BJ (cell line): ENCODE measurements at regions not wholly inside any gene's neighbourhood (a gene's known extent, or its start where the extent isn't known, plus 50 kb on each side); places are given as distances from the start of the nearest gene placed in this dataset.

Experiments
- CTCF ChIA-PET: fragments of 350-600 bp; formaldehyde crosslinking; extraction: SDS; loops from one replicate; lab custom pipeline; 2021; ENCODE audit warnings: antibody characterized with exemption, inconsistent platforms; lab: Yijun Ruan, JAX
- POLR2A ChIA-PET: fragments of 300-600 bp; sonication (Branson Sonifier 250); formaldehyde crosslinking; extraction: SDS; loops from one replicate; lab custom pipeline; 2021; ENCODE audit warnings: antibody characterized with exemption; lab: Charles Lee
- DNase-seq: peaks from one replicate; pipeline ENCODE4 v3.0.0-alpha.2; 2011; ENCODE audit warnings: low read depth
- H3K27me3 ChIP-seq: 2 replicates; pipeline ENCODE4 v1.6.0; 2011; ENCODE audit warnings: low read length; ENCODE audit not compliant: control insufficient read depth, insufficient read depth
- H3K36me3 ChIP-seq: 2 replicates; pipeline ENCODE4 v1.5.1; 2011; ENCODE audit warnings: low read length; ENCODE audit not compliant: control insufficient read depth, insufficient read depth
- H3K4me3 ChIP-seq: 2 replicates; pipeline ENCODE4 v1.5.1; 2011; ENCODE audit warnings: low read depth, mild to moderate bottlenecking, control low read depth, low read length
- TF ChIP-seq, protein P1 (sequence below): IDR thresholded peaks from 2 replicates; pipeline ENCODE4 v1.5.1; 2011; ENCODE audit warnings: low read depth, mild to moderate bottlenecking, control low read depth, inconsistent platforms, low read length, moderate library complexity; ENCODE audit not compliant: insufficient read depth

DNA sequence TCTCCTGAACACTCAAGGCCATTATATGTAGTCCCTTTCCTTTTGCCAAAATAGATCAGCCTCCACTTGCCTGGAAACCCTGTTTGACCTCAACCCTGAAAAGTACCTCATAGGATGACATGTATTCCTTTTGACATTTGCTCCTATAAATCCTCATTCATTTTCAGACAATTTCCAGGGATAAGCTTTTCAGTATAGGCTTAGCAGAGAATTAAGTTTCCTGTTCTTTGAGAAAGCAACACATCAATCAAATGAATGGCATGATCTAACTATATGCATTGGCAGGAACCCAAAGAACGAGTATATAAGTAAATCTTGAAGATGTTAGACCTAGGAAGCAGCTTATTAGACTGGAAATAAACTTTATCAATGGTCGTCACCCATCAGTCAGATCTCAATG, 483.0 kb downstream of the CCDC85A start:
- Histone ChIP-seq H3K27me3 (no peaks in the 10 kb centered on the region), H3K36me3 (no peaks in the 10 kb centered on the region), H3K4me3 (no peak overlapping the region)
- ChIA-PET POLR2A (no interaction called here), CTCF (no interaction called here)
- DNase-seq = no peak
- TF ChIP-seq, protein P1, sequence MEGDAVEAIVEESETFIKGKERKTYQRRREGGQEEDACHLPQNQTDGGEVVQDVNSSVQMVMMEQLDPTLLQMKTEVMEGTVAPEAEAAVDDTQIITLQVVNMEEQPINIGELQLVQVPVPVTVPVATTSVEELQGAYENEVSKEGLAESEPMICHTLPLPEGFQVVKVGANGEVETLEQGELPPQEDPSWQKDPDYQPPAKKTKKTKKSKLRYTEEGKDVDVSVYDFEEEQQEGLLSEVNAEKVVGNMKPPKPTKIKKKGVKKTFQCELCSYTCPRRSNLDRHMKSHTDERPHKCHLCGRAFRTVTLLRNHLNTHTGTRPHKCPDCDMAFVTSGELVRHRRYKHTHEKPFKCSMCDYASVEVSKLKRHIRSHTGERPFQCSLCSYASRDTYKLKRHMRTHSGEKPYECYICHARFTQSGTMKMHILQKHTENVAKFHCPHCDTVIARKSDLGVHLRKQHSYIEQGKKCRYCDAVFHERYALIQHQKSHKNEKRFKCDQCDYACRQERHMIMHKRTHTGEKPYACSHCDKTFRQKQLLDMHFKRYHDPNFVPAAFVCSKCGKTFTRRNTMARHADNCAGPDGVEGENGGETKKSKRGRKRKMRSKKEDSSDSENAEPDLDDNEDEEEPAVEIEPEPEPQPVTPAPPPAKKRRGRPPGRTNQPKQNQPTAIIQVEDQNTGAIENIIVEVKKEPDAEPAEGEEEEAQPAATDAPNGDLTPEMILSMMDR = no peak

DNA sequence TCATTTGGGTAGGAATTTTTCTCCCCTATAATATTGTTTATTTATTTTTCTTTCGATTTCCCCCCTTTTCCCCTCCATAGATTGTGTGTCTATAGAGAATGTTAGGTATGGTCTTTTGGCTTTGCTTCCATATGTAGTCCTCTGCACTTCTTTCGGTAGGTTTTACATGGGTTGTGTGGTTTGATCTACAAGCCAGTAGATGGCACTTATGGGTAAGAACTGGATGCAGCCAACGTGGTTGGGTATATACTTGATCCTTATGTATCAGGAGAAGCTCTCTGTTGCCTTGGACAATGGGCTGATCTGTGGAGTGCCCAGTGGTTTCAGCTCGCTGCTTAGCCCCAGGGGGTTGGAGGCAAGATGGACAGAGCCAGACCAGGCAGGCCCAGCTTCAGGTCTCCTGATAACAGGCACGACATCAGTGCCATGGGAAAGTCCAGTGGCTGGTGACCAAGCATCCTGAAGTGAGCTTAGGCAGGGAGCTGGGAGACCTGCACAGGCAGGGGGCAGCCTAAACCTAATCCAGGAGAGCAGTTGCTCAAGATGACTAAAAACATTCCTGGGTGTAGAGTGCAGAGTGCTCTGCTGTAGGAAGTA, 488.3 kb downstream of the CCDC85A start:
- Histone ChIP-seq H3K27me3 (no peaks in the 10 kb centered on the region), H3K4me3 (no peak overlapping the region), H3K36me3 (no peaks in the 10 kb centered on the region)
- TF ChIP-seq, protein P1 = no peak
- DNase-seq = no peak
- ChIA-PET CTCF (no interaction called here), POLR2A (no interaction called here)

DNA sequence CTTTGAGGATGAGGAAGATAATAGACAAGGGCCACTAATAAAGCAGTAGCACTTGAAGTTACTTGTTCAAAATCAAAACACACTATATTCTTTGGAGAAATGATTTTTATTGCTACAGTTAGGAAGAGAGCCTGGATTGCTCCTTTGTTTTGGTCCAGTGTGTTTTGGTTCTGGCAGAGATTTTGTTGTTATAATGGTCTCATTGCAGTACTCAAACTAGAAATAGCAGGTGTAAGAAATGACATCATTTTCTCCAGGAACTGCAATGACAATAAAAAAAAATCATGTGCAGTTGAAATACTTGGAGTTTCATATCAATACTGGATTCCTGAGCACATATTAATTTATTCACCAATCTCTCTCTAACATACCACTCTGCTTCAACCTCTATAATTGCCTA, 490.3 kb downstream of the CCDC85A start:
- H3K36me3 ChIP-seq = no peaks in the 10 kb centered on the region
- no peaks in the 10 kb centered on the region for H3K27me3 ChIP-seq
- TF ChIP-seq, protein P1 = no peak
- POLR2A ChIA-PET = no interaction called here
- H3K4me3 ChIP-seq = no peak overlapping the region
- CTCF ChIA-PET = interaction anchor here (0.7 kb wide), 1 partner anchor 20 kb away, joined by 3 read pairs; no protein-coding TSS in a partner anchor
- DNase-seq = no peak

DNA sequence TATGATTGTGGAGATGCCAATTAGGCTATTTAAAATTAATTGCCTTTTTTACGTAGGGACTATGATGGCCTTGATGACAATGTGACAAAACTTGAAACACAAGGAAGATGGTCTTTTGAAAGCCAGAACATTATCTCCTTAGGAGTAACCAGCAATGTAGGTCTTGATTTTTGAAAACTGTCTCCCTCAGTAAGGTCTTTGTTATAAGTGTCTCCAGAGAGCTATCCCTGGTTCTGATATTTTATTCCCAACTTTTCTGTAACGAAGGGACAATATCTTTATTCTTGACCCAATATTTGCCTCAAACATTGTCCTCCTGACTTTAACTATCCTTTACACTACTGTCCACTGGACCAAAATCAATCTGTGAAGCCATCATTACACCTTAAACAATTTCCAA, 493.2 kb downstream of the CCDC85A start:
- no peak for DNase-seq
- TF ChIP-seq, protein P1 = no peak
- H3K36me3 ChIP-seq = no peaks in the 10 kb centered on the region
- POLR2A ChIA-PET = no interaction called here
- CTCF ChIA-PET = no interaction called here
- no peaks in the 10 kb centered on the region for H3K27me3 ChIP-seq
- no peak overlapping the region for H3K4me3 ChIP-seq

DNA sequence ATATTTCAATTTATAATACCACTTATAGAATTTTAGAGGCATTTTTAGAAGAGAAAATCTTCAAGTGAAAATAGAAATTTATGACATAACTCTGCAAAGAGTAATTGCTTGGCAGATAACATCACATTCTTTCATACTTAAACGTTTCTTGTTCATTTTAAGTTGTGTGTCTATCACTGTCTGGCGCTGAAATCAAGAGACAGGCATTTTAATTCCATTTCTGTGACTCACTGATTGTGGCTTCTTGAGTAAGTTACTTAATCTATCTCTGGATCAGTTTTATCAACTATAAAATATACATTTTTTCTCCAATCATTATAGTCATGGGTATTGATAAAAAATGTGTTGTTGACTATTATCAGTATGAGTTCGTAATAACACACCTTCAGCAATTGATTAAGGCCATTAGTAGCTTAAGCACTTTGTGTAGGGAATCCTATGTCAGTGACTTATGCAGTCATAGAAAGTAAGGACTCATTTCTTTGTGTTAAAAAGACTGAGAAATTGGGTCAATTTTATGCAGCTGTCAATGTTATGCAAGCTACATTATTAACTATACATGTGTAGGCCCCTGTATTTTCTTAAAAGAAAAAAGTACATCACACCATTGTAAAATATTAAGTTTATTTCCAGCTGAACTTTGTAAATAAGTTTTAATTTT, 497.3 kb downstream of the CCDC85A start:
- H3K4me3 ChIP-seq = no peak overlapping the region
- H3K36me3 ChIP-seq = no peaks in the 10 kb centered on the region
- ChIA-PET POLR2A (no interaction called here), CTCF (no interaction called here)
- H3K27me3 ChIP-seq = no peaks in the 10 kb centered on the region
- DNase-seq = no peak
- TF ChIP-seq, protein P1 = no peak
